SK-N-SH (cell line): ENCODE measurements at regions not wholly inside any gene's neighbourhood (a gene's known extent, or its start where the extent isn't known, plus 50 kb on each side); places are given as distances from the start of the nearest gene placed in this dataset.

Source experiments
- CTCF ChIA-PET: fragments of 300-600, 350-600 bp; formaldehyde crosslinking; extraction: SDS; loops from one replicate; lab custom pipeline; 2021; lab: Yijun Ruan, JAX
- POLR2A ChIA-PET: fragments of 350-600 bp; sonication (Branson Sonifier 250); formaldehyde crosslinking; extraction: SDS; loops from one replicate; lab custom pipeline; 2020; ENCODE audit warnings: antibody characterized with exemption, inconsistent platforms; lab: Yijun Ruan, JAX
- DNase-seq: peaks from one replicate; pipeline ENCODE4 v3.0.0; 2012
- H2AFZ ChIP-seq: fragments of 200-600 bp; sonication (generic); 2 replicates; pipeline ENCODE4 v1.8.1; 2016; ENCODE audit warnings: antibody characterized with exemption, mild to moderate bottlenecking, low read depth
- H3F3A ChIP-seq: fragments of 200-600 bp; sonication (generic); replicated peaks from 2 replicates; pipeline ENCODE3; 2016; ENCODE audit warnings: antibody characterized with exemption, mild to moderate bottlenecking; ENCODE audit not compliant: insufficient read depth
- H3K27ac ChIP-seq, 2 experiments: fragments of 200-500 bp in 1 of 2; fragments of 200-600 bp in 1 of 2; sonication (Bioruptor generic) in 1 of 2; sonication (generic), shearing (Covaris generic) in 1 of 2; 2 replicates each; pipeline versions ENCODE4 v1.5.1 to v1.6.1; 2014 to 2016; ENCODE audit warnings: low read depth in 2 of 2, inconsistent platforms in 1 of 2, low read length in 1 of 2, mild to moderate bottlenecking in 1 of 2, mixed read lengths in 1 of 2
- H3K27me3 ChIP-seq: fragments of 200-600 bp; sonication (generic), shearing (Covaris generic); 2 replicates; pipeline ENCODE4 v1.6.1; 2016; ENCODE audit warnings: mixed run types; ENCODE audit not compliant: insufficient read depth
- H3K36me3 ChIP-seq, 2 experiments: fragments of 200-500 bp in 1 of 2; fragments of 200-600 bp in 1 of 2; sonication (Bioruptor generic) in 1 of 2; sonication (generic) in 1 of 2; replicated peaks in 1 of 2; 2 replicates each; pipeline versions ENCODE3 to v1.5.1; 2014 to 2016; ENCODE audit warnings: low read length in 1 of 2, mild to moderate bottlenecking in 1 of 2; ENCODE audit not compliant: insufficient read depth in 2 of 2, control insufficient read depth in 1 of 2
- H3K4me1 ChIP-seq, 2 experiments: fragments of 200-500 bp in 1 of 2; fragments of 200-600 bp in 1 of 2; sonication (Bioruptor generic) in 1 of 2; sonication (generic), shearing (Covaris generic) in 1 of 2; 2 replicates each; pipeline versions ENCODE4 v1.5.1 to v1.6.1; 2014 to 2016; ENCODE audit warnings: low read depth in 1 of 2, low read length in 1 of 2, mixed run types in 1 of 2; ENCODE audit not compliant: insufficient read depth in 2 of 2, control insufficient read depth in 1 of 2
- H3K4me2 ChIP-seq: fragments of 200-600 bp; sonication (generic), shearing (Covaris generic); 2 replicates; pipeline ENCODE4 v1.6.1; 2017; ENCODE audit warnings: mixed run types
- H3K4me3 ChIP-seq, 2 experiments: fragments of 200-500 bp in 1 of 2; fragments of 200-600 bp in 1 of 2; sonication (Bioruptor generic) in 1 of 2; sonication (generic), shearing (Covaris generic) in 1 of 2; 2 replicates each; pipeline versions ENCODE4 v1.5.1 to v1.8.1; 2014 to 2016; ENCODE audit warnings: low read depth in 2 of 2, inconsistent platforms in 1 of 2, low read length in 1 of 2, mild to moderate bottlenecking in 1 of 2, mixed read lengths in 1 of 2, moderate library complexity in 1 of 2
- H3K79me2 ChIP-seq: fragments of 200-600 bp; sonication (generic); 2 replicates; pipeline ENCODE4 v1.8.1; 2017; ENCODE audit warnings: mild to moderate bottlenecking; ENCODE audit not compliant: insufficient read depth
- H3K9ac ChIP-seq: fragments of 200-600 bp; sonication (generic); 2 replicates; pipeline ENCODE4 v1.6.1; 2017; ENCODE audit warnings: mixed run types
- H3K9me2 ChIP-seq: fragments of 200-600 bp; sonication (generic); 2 replicates; pipeline ENCODE4 v1.6.1; 2017; ENCODE audit warnings: mixed run types
- H3K9me3 ChIP-seq: fragments of 200-600 bp; sonication (generic); 2 replicates; pipeline ENCODE4 v1.6.1; 2017; ENCODE audit warnings: mixed run types, mild to moderate bottlenecking, moderate library complexity
- H4K20me1 ChIP-seq: fragments of 200-600 bp; sonication (generic); 2 replicates; pipeline ENCODE4 v1.6.1; 2017; ENCODE audit warnings: mild to moderate bottlenecking, mixed run types; ENCODE audit not compliant: insufficient read depth
- CHD2 ChIP-seq: fragments of 150-350 bp; IDR thresholded peaks from 2 replicates; pipeline ENCODE4 v1.6.1; 2018; ENCODE audit warnings: low read length; ENCODE audit not compliant: partially characterized antibody
- ELF1 ChIP-seq: IDR thresholded peaks from 2 replicates; pipeline ENCODE4 v1.4.0; 2012
- EP300 ChIP-seq, 2 experiments: IDR thresholded peaks; 2 replicates each; pipeline versions ENCODE4 v1.4.0 to v1.6.1; 2012; ENCODE audit warnings: borderline replicate concordance in 1 of 2, low read depth in 1 of 2, low read length in 1 of 2
- EZH2phosphoT487 ChIP-seq: fragments of 200-600 bp; sonication (generic); IDR thresholded peaks from 2 replicates; pipeline ENCODE4 v1.6.1; 2017; ENCODE audit warnings: low read depth, mixed run types, mild to moderate bottlenecking, antibody characterized with exemption, moderate library complexity, borderline replicate concordance
- FOSL2 ChIP-seq: IDR thresholded peaks from 2 replicates; pipeline ENCODE4 v1.4.0; 2012; ENCODE audit warnings: low read depth, mild to moderate bottlenecking, moderate library complexity, borderline replicate concordance
- FOXM1 ChIP-seq: IDR thresholded peaks from 2 replicates; pipeline ENCODE4 v1.4.0; 2012; ENCODE audit warnings: low read depth, mild to moderate bottlenecking
- GATA2 ChIP-seq: sonication (generic); formaldehyde crosslinking; IDR thresholded peaks from 2 replicates; pipeline ENCODE4 v1.5.0; 2020; ENCODE audit warnings: mild to moderate bottlenecking, missing genetic modification reagents
- IRF3 ChIP-seq: fragments of 150-350 bp; IDR thresholded peaks from 2 replicates; pipeline ENCODE4 v1.6.1; 2016; ENCODE audit warnings: mild to moderate bottlenecking, low read depth, low read length
- MEF2A ChIP-seq: IDR thresholded peaks from 2 replicates; pipeline ENCODE4 v1.4.0; 2012; ENCODE audit warnings: low read depth, borderline replicate concordance
- NRF1 ChIP-seq: IDR thresholded peaks from 2 replicates; pipeline ENCODE4 v1.6.1; 2012; ENCODE audit warnings: low read depth, mild to moderate bottlenecking, low read length
- RAD21 ChIP-seq: IDR thresholded peaks from 2 replicates; pipeline ENCODE4 v1.6.1; 2012; ENCODE audit warnings: mild to moderate bottlenecking, low read length
- SIN3A ChIP-seq: IDR thresholded peaks from 2 replicates; pipeline ENCODE4 v1.6.1; 2012; ENCODE audit warnings: low read depth, mild to moderate bottlenecking, low read length, moderate library complexity, borderline replicate concordance
- TAF1 ChIP-seq: IDR thresholded peaks from 2 replicates; pipeline ENCODE4 v1.6.1; 2012; ENCODE audit warnings: low read depth, mild to moderate bottlenecking, low read length, moderate library complexity, borderline replicate concordance
- TEAD4 ChIP-seq: IDR thresholded peaks from 2 replicates; pipeline ENCODE4 v1.4.0; 2012; ENCODE audit warnings: mild to moderate bottlenecking, borderline replicate concordance; ENCODE audit not compliant: insufficient read depth
- USF1 ChIP-seq: IDR thresholded peaks from 2 replicates; pipeline ENCODE4 v1.4.0; 2012; ENCODE audit warnings: low read depth, borderline replicate concordance
- YY1 ChIP-seq: IDR thresholded peaks from 2 replicates; pipeline ENCODE4 v1.4.0; 2012; ENCODE audit warnings: low read depth, mild to moderate bottlenecking
- WGBS: methylation state at CpG from one replicate; pipeline ENCODE4 v1.1.6; 2017; ENCODE audit warnings: low lambda C conversion rate; 5-methylcytosine and 5-hydroxymethylcytosine counted together

GRCh38 chr22:48627203-48627602, 1200.5 kb downstream of the BRD1 start:
- 0% methylated on average over 7 of the region's 17 CpGs for WGBS
- Histone ChIP-seq H3K9me3 (no peaks in the 10 kb centered on the region), H3K4me1 (peaks cover 0 to 28% of the 10 kb centered on the region in 2 experiments; a peak in 1 of 4 replicates), H3K27me3 (no peaks in the 10 kb centered on the region; the same call in 1 of the 2 replicates), H4K20me1 (no peaks in the 10 kb centered on the region), H3K4me3 (no peak overlapping the region), H3K79me2 (no peaks in the 10 kb centered on the region), H3K9ac (no peak overlapping the region), H3K27ac (peak overlapping the region in 1 of 2 experiments; percentile 25; a peak in 1 of 4 replicates), H3K4me2 (no peak overlapping the region), H3K36me3 (no peaks in the 10 kb centered on the region), H2AFZ (no peak overlapping the region), H3K9me2 (no peaks in the 10 kb centered on the region), H3F3A (no peaks in the 10 kb centered on the region)
- POLR2A ChIA-PET, result no interaction called here
- peak; percentile 70 for DNase-seq
- CTCF ChIA-PET, result no interaction called here
- TF ChIP-seq FOXM1, result no peak
- TF ChIP-seq CHD2, result no peak
- no peak for TF ChIP-seq MEF2A
- TF ChIP-seq EZH2phosphoT487, result no peak
- TF ChIP-seq GATA2 (CRISPR knock-in tag), result no peak
- no peak for TF ChIP-seq FOSL2
- no peak for TF ChIP-seq RAD21
- no peak for TF ChIP-seq TEAD4
- TF ChIP-seq SIN3A, result no peak
- no peak for TF ChIP-seq EP300 (IDR thresholded peaks at IDR 0.05; ENCODE audit: borderline replicate concordance in 1 of 2, low read depth in 1 of 2, low read length in 1 of 2)
- TF ChIP-seq USF1, result no peak
- TF ChIP-seq YY1, result no peak

- H3K9me3 ChIP-seq, result no peaks in the 10 kb centered on the region
- no peaks in the 10 kb centered on the region; the same call in 1 of the 2 replicates for H3K27me3 ChIP-seq
- no peaks in the 10 kb centered on the region for H3K79me2 ChIP-seq
- H3K36me3 ChIP-seq, result no peaks in the 10 kb centered on the region
- H4K20me1 ChIP-seq, result no peaks in the 10 kb centered on the region
- no peak overlapping the region for H3K27ac ChIP-seq
- H3K4me2 ChIP-seq, result no peak overlapping the region
- TF ChIP-seq USF1 (no peak), FOXM1 (no peak), IRF3 (no peak), ELF1 (no peak), TAF1 (no peak), NRF1 (no peak)
- no peak overlapping the region for H2AFZ ChIP-seq
- no peaks in the 10 kb centered on the region for H3F3A ChIP-seq
- H3K9me2 ChIP-seq, result no peaks in the 10 kb centered on the region
- no peak overlapping the region for H3K9ac ChIP-seq
- H3K4me1 ChIP-seq, result peaks cover 0 to 28% of the 10 kb centered on the region in 2 experiments; a peak in 1 of 4 replicates
- 47% methylated on average over 13 of the region's 13 CpGs for WGBS
- POLR2A ChIA-PET, result no interaction called here
- CTCF ChIA-PET, result no interaction called here
- H3K4me3 ChIP-seq, result no peak overlapping the region
- DNase-seq, result no peak
These were observed 1203.3 kb downstream of the BRD1 start for GRCh38 chr22:48624401-48624800.
